ENCODE measurements at regions not wholly inside any gene's neighbourhood (a gene's known extent, or its start where the extent isn't known, plus 50 kb on each side); places are given as distances from the start of the nearest gene placed in this dataset.
"Not testable (repeated sequence)": the region's sequence is repeated elsewhere in the genome, so short reads cannot be mapped to it uniquely, and the experiment has no call there.

DNA sequence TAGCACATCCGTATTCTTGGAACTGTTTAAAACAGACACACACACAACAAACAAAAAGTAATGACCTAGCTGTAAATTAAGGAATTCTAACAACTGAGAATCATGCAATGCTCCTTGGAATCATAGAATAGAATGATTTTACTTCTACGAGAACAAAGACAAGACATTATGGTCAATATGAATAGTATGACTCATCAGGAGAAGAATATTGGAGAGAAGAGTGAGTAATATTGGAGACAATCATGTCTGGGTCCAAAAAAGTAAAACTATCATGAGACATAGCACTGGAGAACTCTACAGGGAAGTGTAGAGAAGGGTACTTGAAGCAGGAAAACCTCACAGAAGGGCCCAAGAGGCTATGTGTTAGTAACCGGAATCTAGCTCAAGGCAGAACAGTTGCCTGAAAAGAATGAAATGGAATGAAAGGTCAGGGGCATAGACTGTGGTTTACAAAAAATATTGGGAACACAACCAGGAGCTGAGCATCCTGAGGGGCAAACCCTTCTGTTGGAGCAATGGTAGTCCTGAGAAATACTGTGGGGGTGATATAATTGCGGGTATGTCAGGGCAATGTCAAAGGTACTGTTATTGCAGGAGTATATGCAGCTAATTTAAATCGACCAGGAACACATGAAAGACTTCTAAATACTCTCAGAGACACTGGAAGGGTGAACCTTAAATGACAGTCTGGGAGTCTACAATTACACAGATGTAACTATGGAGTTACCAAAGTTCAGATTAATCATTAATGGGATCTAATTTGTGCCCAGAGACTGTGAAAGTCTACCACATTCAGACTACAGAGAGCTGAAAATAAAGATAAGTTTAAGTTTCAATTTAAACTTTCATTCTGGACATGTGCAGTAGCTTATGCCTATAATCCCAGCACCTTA lies 201.2 kb downstream of the BCHE start:
- no peak for DNase-seq (ENCODE audit: low spot score)

DNA sequence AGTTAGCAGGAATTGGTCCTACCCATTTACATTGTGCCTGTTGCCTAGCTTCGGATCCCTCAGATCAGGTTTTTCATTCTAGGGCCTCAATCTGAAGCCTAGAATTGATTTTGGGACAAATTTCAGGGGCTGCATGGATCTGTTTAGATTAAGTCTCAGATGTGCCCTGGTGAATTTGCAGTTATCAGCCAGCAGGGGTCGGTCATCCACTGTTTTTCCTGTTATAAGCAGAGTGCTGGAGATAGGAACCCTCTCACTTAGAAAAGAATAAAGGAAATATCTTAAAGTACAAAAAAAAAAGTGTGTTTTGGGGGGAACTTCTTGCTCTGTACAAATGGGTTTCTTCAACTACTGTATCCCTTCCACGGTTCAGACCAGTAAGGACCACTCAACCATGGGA lies 212.5 kb downstream of the BCHE start:
- DNase-seq (ENCODE audit: low spot score), result no peak

DNA sequence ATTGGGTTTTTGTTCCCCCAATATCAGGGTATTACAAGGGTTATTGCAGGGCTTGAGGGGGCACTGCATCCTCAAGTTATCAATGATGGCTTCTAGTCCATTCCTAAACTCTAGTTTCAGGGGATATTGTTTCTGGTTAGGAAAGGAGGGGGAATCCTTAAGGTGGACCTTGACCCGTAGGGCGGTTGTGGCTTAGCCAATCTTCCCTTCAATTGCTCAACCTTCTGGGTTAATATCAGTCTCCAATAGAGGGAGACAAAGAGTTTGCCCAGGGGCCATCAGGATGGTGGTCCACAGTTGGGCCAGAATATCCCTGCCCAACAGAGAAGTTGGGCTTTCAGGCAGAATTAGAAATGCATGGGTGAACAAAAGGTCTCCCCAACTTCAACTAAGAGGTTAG lies 214.9 kb downstream of the BCHE start:
- no peak for DNase-seq (ENCODE audit: low spot score)

DNA sequence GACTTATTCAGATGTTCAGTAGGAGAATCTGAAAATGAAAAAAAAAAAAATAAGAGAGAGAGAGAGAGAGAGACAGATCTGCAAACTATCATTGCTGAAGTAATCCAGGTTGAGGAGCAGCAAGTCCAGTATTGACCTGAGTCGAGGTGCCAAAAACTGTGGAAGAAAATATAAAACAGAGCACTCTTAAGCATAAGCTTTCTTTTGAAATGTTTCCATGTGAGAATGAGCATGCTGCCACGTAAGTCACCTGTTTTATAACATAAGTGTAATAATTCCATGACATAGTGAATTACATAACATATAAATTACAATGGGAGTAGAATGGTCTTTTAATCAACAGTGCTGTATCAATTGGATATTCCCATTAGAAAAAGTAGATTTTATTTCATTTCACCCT lies 218.2 kb downstream of the BCHE start:
- DNase-seq (ENCODE audit: low spot score), result no peak

DNA sequence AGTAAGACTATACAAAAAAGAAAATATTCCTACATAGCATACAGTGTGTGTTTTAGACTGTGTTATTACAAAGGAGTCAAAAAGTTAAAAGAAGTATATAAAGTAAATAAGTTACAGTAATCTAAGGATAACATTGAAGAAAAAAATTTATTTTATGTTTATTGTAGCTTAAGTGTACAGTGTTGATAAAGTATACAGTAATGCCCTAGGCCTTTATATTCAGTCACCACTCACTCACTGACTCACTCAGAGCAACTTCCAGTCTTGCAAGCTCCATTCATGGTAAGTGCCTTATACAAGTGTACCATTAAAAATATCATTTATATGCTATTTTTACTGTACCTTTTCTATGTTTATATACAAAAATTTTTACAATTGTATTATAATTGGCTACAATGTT lies 220.1 kb downstream of the BCHE start:
- DNase-seq (ENCODE audit: low spot score), result no peak

DNA sequence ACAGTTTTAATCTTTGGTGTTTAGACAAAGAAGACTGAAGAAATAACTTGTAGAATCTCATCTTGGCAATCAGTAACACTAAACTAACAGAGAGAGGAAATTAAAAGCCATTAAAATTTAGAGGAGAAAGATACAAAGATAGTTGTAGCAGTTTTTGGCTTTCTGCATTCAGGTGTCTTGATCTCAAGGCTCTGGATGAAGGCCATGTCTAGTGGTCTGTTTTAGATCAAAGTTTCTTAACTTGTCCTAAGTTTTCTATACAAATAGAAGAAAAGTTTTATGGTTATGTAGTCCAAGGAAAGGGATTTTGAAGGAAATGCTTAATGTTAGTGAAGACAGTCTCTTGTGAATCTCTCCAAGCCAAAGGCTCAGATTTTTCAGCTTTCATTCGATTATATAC lies 222.9 kb downstream of the BCHE start:
- DNase-seq (ENCODE audit: low spot score), result no peak

DNA sequence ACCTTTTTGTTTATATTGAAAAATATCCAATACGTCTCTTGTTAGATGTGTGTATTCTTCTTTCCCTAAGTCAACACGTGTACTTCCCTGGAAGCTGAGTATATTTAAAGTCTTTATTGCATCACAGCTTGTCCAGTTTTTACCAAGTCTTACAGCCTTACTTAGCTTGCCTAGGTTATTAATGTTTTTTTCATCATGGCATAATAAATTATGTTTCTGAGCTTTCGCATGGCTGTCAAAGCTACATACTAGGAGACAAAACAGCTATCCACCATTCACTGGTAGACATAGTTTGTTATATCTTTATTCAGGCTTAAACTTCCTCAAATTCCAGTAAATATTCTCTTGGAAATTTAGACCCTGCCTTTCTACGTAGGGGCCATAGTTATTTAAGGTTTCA lies 224.2 kb downstream of the BCHE start:
- no peak for DNase-seq (ENCODE audit: low spot score)

DNA sequence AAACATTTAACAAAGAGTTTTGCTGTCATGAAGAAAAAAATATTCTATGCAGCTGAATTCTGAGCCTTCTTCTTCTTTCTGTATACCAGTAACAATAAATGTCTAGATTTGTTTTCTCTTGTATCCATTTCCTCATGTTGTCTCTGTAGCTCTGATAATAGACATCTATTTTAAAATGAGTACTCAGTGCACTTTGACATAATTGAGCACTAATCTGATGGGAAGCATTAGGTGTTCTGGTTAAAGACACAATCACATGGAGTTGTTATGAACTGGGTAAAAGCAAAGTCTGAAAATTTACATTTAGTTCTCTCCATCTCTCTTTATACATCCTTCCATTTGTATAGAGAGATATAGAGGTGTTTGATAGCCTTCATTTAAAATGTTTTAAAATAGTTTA lies 230.0 kb downstream of the BCHE start:
- DNase-seq (ENCODE audit: low spot score), result no peak

DNA sequence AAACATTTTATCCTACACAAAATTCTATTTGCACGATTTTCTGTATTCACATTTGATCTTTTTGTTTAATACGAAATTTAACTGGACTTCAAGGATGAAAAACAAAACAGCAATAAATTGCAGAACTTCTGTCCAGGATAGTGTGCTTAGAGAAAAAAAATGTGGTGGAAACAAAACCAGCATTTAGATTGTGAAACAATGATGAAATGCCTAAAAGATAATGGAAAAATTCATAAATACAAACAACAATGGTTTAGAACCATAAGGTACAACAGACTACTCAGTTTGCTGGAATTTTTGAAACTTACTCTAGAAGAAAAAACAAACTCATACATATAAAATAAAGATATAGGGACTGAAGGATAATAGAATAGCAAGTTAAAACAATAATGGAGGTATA lies 234.0 kb downstream of the BCHE start:
- no peak for DNase-seq (ENCODE audit: low spot score)

DNA sequence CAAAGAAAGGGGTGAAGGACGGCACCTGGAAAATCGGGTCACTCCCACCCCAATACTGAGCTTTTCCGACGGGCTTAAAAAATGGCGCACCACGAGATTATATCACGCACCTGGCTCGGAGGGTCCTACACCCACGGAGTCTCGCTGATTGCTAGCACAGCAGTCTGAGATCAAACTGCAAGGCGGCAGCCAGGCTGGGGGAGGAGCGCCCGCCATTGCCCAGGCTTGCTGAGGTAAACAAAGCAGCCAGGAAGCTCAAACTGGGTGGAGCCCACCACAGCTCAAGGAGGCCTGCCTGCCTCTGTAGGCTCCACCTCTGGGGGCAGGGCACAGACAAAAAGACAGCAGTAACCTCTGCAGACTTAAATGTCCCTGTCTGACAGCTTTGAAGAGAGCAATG lies 264.7 kb downstream of the BCHE start:
- DNase-seq (ENCODE audit: low spot score), result not testable (repeated sequence)

DNA sequence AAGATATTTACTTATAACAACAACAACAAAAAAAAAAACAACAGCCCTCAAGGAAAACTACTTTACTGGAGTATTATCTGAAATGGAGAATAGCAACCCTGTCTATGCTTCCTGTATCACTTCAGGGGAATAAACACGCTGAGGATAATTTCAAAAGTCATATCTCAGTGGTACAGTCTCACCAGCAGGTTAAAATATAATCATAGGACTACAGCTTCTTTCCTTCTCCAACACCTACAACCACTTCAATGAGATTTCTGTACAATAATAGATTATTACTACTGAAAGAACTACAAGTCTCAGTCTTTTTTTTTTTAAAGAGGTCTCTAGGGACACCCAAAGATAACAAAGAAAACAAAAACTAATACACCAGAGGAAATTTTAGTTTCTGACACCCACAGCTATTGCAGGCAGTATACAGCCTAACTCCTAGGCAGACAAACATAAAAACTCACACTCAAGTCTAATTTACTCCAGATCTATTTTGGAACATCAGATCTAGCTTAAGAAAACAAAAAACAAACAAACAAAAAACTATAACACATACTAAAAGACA lies 268.2 kb downstream of the BCHE start:
- DNase-seq (ENCODE audit: low spot score), result no peak

DNA sequence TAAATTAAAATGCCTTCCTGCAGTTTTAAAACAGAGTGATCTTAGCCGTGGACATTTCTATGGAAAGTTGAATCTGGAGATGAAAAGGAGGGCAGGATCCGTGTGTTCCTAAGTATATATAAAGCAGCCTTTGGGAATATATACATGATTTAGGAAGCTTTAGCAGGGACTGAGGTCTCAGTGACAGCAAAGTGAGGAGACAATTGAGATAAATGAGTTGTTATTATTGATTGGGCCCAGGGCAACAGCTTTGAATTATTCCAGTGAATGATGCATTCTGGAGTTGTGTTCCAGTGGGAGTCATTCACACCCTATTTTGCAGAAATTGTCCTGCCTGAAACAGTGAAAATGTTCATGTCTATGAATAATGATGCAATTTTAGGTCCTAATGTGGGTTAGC lies 281.4 kb downstream of the BCHE start:
- no peak for DNase-seq (ENCODE audit: low spot score)

DNA sequence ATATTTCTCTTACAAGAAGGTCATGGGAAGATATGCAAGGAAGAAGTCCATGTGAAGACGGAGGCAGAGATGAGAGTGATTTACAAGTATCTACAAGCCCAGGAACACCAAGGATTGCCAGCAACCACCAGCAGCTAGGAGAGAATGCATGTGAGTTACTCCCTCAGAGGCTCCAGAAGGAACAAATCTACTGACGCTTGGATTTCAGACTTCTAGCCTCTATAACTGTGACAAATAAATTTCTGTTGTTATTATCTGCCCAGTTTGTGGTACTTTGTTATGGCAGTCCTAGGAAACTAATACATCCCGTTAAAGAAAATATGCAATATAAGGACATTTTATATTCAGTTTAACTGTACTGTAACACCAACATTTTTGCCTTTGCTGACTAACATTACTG lies 283.9 kb downstream of the BCHE start:
- no peak for DNase-seq (ENCODE audit: low spot score)

DNA sequence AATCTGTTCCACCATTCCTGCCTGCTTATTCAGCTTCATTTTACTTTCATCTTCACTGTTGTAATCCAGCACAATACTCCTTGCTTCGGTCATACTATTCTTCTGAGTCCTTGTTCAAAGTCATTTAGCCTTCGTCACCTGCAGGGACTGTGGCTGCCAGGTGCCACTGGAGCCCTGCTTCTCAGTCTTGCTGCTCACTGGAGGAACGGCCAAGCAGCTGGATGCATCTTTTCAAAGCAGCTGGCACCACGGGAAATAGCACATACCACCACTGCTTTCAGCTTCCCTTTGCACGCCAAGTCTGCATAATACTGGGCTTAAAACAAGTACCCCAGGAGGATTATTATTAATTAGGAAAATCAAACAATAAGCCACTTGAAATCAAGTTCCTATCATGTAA lies 287.6 kb downstream of the BCHE start:
- no peak for DNase-seq (ENCODE audit: low spot score)

DNA sequence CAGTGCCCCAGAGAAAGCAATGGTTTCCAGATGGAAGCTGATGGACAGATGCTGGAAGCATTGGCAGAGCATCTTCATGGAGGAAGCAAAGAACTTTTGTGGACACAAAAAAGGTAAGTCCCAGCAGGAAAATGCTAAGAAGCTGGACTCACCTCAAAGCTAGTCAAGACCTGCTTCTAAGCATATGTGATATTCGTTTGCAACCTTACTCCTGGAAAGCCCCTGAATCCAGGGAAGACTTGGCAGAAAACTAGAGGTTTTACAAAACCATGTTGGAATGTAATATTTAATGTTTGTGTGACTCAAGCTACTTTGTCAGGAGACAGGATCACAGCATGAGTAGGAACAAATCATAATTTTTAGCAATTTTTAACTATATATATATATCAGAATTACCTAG lies 288.2 kb downstream of the BCHE start:
- DNase-seq (ENCODE audit: low spot score), result no peak

DNA sequence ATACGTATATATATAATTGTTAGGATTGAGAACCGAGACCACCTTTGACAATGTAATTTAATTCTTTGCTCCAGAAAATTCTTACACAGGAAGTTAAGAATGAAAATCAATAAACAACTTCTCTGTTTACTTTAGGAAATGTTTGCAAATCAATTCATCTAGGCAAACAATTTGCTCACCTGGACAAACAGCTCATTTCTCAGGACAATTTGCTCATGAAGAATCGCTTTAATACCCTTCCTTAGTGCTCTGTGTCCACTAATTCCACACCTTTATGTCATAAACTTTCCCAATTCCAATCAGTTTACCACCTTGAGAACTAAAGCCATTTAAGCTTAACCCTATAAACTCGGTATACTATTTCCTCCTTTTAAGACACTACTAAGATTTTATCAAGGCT lies 292.2 kb downstream of the BCHE start:
- DNase-seq (ENCODE audit: low spot score), result no peak

DNA sequence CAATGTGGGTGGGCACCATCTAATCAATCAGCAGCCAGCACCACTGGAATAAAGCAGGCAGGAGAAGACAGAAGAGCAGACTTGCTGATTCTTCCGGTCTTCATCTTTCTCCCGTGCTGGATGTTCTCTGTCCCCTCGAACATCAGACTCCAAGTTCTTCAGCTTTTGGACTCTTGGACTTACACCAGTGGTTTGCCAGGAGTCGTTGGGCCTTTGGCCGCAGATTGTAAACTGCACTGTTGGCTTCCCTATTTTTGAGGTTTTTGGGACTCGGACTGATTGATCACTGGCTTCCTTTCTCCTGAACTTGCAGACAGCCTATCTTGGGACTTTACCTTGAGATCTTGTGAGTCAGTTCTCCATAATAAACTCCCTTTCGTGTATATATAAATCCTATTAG lies 292.8 kb downstream of the BCHE start:
- DNase-seq (ENCODE audit: low spot score), result no peak

DNA sequence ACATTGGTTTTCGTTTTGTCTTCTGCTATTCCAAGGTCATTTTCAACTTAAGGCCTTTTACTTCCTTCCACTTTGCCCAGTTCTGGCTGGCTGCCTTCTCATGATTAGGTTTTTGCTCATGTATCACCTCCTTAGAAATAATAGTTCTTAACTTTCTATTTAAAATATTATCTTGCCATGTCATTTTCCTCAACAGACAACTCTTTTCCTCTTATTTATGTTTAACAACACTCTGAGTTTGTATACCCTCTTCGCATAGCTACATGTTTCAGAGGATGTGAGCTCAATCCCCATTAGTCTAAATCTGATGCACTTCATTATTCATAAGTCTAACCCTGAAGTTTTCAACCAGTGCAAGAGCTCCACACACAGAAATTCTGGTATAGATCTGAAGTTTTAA lies 299.1 kb downstream of the BCHE start:
- no peak for DNase-seq (ENCODE audit: low spot score)

DNA sequence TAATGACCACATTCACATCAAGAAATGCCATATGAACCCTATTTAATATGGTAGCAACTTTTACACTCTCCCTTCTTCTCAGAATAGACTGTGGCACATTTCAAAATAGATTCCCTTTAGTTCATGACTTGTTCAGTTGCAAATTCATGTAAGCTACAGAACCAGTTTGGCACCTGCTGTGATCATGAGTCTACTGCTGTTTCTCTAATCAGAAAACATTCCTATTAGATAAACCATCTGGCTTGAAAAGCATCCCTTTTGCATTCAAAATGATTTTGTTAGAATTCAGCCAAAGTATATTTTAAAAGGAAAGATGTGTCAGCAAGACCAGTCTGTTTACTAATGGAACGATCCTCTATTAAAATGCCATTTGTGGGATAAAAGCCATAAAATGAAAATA lies 304.4 kb downstream of the BCHE start:
- no peak for DNase-seq (ENCODE audit: low spot score)

DNA sequence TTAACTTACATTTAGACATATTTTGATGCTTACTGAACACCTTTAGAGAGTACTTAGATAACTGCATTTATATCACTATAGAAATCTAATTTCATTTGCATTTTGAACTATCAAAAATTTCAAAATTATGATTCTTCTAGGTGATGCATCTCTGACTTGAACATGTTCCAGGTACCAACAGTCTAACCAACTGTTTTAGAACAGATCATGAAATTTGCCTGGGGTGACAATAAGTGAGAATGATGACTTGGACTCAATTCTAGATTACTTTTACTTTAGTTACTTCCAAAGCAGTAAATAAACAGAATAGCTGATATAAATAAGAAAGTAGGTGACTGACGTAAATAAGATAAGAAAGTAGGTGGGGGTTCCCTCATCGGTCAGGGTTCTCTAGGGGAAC lies 307.8 kb downstream of the BCHE start:
- DNase-seq (ENCODE audit: low spot score), result no peak

DNA sequence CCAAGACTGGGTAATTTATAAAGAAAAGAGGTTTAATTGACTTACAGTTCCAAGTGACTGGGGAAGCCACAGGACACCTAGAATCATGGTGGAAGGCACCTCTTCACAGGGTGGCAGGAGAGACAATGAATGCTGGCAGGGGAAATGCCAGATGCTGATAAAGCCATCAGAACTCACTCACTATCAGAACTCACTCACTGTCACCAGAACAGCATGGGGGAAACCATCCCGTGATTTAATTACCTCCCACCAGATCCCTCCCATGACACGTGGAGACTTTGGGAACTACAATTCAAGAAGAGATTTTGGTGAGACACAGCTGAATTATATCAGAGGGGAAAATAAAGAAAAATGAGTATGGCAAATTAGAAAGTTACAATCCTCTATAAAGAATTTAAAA lies 310.9 kb downstream of the BCHE start:
- no peak for DNase-seq (ENCODE audit: low spot score)

DNA sequence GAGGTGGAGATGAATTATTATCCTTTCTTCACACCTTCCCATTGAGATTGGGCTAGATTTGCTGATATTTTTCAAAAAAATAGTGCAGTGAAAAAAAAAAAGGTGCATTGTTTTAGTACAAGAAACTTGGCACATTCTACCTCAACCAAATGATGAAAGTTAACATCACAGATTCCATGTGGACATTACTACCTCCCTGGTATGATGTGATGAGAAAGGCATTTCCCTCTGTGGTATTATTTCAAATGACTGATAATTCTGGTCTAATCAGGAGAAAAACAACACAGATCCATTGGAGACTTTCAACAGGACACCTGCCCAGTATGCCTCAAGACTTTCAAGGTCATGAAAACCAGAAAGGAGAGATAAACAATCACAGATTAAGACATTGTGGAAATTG lies 313.4 kb downstream of the BCHE start:
- DNase-seq (ENCODE audit: low spot score), result no peak

DNA sequence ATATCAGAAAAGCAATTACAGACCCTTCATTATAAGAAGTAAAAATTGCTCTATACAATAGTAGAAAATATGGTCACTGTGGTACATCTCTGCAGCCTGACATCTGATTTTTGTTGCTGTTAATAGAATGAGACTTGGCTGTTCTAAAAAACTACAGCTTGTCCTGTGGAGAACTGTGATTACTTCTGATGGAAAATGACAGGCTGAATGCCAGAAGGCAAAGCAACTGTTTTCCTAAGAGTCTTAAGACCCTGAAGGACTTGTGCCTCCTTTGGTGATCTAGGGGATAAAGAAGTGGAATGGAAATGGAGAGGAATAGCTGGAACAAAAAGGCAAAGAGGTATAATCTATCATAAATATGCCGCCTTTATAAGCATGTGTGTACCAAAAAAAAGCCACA lies 314.8 kb downstream of the BCHE start:
- no peak for DNase-seq (ENCODE audit: low spot score)

All from ureter (tissue), 1 donor.